Hypothalamus (tissue), 51 donors: ENCODE measurements at regions not wholly inside any gene's neighbourhood (a gene's known extent, or its start where the extent isn't known, plus 50 kb on each side); places are given as distances from the start of the nearest gene placed in this dataset.
"Not testable (repeated sequence)": the region's sequence is repeated elsewhere in the genome, so short reads cannot be mapped to it uniquely, and the experiment has no call there.

Experiments used
- DNase-seq, 51 donors: peaks; one replicate each; lab custom pipeline; 2025; lab: John Stamatoyannopoulos, UW

DNA sequence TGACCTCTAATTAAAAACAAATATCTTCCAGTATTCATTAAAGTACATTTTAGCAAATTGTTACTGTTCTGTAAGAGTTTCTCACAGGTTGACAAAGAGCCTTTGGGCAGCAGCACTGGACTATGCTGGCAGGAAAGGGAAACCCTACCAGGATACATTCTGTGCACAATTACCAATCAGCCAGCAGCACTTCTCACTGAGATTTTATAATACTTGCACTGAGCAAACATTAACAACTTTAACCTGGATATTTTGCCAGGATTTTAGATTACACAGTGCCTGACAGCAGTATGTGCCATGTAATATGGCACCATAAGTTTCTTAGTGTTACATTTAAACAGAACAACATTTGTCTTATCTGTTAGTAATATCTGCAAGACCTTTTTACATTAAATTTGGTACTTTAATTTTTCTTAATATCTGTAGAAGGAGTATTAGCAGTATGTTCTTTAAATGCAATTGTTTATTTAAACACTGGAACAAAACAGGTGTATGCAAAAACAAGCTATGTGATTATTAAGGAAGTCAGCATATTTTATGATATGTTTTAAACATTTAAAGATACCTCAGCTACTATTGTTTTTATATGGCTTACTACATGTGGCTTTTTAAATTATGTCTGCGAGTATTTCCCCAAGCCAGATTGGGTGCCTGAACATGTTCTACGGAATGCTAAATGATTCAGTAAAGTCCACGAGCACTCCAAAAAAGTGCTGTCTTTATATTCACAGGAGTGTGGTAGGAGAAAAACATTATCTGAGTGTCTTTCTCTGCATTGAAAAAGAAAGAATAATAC lies 699.0 kb upstream of the LUZP2 start:
- no peak for DNase-seq

DNA sequence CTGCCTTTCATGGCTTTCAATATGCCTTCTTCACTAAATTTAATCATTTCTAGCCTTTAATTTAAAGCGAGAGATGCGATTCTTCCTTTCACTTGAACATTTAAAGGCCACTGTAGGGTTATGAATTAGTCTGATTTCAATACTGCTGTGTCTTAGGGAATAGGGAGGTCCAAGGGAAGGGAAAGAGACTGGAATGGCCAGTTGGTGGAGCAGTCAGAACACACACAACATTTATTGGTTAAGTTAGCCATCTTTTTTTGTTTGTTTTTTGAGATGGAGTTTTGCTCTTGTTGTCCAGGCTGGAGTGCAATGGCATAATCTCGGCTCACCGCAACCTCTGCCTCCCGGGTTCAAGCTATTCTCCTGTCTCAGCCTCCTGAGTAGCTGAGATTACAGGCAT lies 662.5 kb upstream of the LUZP2 start:
- not testable (repeated sequence) for DNase-seq

DNA sequence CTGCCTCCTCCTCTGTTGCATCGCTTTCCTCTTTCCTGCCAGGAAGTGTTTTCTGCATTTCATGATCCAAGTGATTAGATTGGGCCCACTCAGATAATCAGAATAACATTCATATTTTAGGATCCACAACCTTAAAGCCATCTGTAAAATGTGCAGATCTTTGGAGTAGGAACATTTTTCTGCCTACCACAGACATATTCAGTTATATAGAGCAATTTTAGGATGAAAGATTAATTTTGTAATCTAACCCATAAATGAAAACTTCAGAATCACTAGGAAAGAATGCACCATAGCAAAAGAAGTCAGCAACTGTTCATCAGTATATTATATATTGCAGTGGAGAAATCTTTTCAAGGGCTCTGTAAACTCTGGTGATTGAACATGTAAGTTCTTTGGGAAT lies 659.9 kb upstream of the LUZP2 start:
- DNase-seq: no peak

DNA sequence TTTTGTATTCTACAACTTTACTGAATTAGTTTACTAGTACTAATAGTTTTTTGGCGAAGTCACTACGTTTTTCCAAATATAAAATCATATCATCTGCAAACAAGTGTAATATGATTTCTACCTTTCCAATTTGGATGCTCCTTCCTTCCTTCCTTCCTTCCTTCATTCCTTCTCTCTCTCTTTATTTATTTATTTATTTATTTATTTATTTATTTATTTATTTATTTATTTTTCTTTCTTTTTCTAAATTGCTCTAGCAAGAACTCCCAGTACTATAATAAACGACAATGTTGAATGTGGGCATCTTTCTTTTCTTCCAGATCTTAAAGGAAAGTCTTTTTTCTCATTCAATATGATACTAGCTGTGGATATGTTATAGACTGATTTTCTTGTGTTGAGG lies 656.0 kb upstream of the LUZP2 start:
- DNase-seq: no peak

DNA sequence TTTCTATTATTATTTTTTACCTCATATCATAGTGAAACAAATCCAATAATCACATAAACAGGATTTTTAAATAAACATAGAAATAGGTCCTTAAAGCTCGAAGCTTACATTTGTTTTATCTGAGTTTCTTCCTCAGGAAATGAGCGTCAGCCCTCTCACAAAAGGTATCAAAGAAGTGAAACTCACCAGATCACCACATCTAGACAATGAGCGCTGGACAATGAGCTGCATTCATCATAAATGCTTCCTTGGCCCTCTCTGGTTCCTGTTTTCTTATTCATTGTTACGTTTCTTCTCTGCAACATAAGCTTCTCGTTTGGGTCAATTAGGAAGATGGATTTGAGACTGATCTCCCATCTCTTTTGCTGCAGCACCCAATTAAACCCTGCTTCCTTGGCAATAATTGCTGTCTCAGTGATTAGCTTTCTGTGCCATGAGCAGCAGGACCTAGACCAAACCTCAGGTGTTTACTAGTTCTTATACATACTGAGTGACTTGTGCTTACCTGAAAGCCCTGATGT lies 649.9 kb upstream of the LUZP2 start:
- DNase-seq: no peak

DNA sequence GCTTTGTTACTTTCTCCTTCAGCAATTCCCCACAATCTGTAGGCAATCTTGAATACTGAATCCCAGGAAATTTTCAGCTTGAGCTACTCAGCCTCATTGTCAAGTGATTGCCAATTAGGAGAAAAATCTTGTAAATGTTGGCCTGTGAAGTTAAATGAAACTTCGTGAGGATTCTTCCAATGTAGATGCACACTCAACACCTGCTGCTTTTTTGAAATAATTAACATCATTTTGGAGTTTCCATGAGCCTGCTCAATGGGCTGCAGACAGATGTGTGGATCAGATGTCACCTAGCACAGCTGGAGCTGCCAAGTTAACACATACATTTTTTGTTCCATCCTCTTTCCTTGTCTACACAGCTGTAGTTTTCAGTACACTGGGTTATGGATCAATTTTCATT lies 645.6 kb upstream of the LUZP2 start:
- no peak for DNase-seq

DNA sequence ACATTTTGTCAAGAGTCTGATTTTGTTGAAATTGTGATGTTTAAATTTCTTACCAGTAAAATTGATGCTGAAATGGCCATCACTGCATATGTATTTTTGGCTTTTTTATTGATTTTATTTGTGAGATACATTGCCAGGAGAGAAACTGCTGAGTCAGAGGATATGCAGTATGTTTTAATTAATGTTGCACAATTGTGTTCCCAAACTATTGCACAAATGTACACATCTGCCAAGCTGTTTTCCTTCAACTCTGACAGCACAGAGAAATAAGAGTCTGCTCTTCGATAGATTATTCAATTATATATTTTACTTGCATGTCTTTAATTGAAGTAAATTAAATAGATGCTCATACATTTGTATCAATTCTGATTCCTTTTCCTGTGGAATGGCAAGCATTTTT lies 640.2 kb upstream of the LUZP2 start:
- no peak for DNase-seq

DNA sequence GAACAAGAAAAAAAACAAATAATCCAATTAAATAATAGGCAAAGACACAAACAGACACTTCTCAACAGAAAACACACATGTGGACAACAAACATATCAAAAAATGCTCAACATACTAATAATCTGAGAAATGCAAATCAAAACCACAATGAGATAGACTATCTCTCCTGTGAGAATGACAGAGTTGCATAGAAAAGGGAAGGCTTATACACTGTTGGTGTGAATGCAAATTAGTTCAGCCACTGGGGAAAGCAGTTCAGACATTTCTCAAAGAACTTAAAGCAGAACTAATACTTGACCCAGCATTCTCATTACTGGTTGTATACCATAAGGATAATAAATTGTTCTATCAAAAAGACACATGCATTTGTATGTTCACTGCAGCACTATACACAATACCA lies 637.8 kb upstream of the LUZP2 start:
- DNase-seq: no peak

DNA sequence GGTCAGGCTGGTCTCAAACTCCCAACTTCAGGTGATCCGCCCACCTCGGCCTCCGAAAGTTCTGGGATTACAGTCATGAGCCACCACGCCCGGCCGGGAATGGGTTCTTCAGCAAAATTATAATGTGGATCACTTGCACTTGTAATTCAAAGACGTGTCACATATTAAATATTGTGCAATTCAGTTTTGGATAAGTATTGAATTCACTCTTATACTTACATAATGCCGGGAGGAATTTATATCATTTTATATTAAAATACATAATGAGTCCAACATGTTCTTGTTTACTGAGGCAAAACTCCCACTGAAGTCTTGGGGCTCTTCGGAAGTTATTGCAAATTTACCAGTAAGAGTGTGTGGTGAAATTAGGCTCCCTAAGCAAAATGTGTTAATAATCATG lies 635.2 kb upstream of the LUZP2 start:
- no peak for DNase-seq

DNA sequence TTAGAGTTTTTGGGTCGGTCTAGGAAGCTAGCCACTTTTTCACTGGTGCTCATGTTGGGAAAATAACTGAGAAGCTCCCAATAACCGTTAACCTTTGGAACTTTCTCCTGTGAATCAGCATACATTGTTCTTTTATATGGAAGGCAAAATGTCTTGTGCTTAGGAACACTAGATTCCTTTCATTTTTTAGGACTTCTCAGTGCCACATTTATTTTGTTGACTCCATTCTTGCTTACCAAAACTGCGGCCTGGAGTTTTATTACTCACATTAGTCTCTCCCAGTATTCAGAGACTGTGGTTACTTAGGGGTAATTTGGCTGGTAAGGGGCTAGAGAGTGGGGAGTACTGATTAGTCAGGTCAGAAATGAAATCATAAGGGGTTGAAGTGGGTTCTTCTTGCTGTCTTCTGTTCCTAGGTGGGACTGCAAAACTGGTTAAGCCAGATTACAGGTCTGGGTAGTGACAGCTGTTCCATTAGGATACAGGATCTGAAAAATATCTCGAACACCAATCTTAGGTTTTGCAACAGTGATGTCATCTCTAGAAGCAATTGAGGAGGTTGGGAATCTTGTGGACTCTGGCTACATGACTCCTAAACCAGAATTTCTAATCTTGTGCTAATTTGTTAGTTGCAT lies 631.4 kb upstream of the LUZP2 start:
- DNase-seq: no peak

DNA sequence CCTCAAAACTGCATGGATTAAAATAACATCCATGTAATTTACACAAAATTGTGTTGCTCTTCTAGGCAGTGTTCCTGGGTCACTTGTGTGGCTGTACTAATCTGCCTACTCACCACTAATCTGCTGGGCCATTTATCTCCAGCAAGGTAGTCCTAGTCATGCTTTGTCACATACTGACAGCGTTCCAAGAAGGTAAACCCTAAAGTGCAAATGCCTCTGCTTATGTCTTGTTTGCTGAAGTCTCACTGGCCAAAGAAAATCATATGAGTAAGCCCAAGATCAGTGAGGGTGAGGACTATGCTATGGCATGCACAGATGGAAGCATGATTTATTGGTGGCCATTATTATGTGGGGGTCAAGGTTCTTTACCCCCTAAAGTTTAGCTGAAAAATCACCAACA lies 630.2 kb upstream of the LUZP2 start:
- DNase-seq: no peak

DNA sequence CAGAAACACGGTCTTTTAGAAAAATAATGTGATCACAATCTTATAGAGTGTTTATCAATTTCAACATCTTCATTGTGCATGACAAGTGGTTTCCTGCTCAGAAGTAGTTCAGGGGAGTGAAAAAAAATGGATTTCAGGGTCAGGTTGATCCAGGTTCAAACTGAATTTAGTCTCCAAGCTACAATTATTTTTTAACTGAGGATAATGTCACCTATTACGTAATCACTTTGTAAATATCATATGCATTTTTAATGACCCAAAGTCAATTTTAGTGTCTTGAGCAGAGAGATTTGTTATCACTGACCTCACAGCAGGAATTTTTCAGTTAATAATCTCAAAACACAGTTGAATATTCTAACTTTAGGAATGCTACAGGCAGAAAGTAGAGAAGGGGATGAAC lies 627.2 kb upstream of the LUZP2 start:
- no peak for DNase-seq

DNA sequence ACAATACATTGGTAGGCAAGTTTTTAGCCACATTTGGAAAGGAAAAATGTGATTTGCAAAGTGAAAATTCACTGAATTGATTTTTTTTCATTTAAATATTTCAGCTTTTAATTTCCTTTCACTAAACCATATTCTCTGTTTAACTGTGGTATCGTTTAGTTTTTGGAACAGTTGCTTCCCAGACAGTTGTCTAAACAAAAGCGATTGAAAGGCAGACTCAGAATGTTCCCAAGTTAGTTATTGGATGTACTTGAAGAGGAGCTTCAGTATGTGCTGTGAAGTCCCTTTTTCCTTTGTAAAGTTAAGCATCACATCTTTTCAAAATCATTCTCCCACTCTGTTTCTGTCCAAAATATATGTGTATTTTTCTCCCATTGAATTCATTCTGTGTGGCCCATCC lies 623.4 kb upstream of the LUZP2 start:
- DNase-seq: no peak

DNA sequence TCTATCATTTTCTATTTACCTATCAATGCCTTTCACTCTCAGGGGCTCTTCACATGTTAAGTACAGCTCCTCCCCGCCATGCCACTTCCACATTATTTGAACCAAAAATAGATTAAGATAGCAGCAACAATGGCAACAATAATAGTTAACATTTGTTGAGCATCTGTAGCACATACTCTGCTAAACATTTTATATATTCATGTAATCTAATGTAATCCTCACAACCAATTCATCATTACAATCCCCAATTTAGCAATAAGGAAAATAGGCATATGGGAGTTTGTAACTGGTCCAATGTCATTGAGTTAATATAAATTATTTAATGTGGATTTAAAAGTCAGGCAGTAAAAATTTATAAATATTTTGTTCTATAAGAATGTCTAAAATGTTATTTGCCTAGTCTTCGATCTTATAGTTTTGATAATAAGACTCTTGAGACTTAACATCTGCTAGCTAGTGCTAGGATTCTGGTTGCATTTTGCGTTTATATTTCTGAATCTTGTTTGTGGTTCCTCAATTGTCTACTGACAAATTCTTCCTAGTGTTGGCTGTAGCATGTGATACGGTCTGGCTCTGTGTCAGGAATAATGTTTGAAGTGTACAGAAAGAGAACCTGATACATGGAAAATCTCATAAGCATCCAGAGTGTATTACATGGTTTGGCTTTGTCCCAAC lies 621.5 kb upstream of the LUZP2 start:
- no peak for DNase-seq

DNA sequence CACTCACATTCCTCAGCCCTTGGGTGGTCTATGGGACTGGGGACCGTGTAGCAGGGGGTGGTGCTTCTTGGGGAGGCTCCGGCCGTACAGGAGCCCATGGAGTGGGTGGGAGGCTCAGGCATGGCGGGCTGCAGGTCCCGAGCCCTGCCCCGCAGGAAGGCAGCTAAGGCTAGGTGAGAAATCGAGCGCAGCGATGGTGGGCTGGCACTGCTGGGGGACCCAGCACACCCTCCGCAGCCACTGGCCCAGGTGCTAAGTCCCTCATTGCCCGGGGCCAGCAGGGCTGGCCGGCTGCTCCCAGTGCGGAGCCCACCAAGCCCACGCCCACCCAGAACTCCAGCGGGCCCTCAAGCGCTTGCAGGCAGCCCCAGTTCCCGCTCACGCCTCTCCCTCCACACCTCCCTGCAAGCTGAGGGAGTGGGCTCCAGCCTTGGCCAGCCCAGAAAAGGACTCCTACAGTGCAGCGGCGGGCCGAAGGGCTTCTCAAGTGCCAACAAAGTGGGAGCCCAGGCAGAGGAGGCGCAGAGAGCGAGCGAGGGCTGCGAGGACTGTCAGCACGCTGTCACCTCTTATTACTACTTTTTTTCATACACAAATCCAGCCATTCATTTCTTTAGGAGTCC lies 613.3 kb upstream of the LUZP2 start:
- DNase-seq: not testable (repeated sequence)

DNA sequence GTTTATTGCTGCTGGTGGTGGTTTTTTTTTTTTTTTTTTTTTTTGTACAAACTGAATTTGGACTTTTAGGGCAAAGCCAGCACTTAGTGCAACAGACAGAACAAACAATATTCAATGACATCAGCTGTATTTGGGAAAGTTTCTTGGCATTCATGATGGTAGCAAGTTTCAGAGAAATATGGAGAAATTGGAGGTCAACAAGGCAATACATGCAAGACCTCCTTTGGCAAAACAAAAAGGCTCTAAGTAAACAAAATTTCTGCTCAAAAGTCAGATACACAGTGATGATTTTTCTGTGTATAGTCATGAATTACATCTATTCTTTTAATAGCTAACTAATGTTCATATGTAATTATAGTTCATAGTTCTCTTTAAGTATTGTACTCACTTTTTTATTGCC lies 612.5 kb upstream of the LUZP2 start:
- DNase-seq: no peak

DNA sequence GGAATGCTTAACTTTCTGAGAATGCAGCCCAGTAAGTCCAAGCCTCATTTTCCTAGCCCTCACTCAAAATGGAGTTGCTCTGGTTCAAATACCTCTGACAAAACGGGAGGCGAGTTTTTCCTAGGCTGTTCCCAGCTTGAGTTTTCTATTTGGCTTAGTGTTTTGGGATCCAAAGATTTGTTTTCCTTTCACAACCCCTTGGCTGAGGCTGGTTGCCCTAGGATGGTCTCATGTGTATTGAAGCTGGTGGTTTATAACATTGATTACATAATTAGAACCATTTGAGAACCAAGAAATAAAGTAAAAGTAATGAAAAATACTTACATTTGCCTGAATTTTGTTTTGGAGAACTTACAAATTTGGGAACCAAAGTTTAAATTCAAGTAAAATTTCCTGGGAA lies 611.1 kb upstream of the LUZP2 start:
- no peak for DNase-seq

DNA sequence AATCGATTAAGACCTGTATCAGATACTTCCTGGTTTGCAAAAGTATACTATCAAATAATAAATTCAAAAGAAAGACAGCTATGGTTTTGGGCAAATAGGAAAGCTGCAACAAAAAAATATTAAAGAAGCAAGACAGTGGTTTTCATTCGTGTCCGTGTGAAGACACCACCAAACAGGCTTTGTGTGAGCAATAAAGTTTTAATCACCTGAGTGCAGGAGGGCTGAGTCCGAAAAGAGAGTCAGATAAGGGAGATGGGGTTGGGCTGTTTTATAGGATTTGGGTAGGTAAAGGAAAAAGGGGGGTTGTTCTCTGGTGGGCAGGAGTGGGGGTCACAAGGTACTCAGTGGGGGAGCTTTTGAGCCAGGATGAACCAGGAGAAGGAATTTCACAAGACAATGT lies 609.7 kb upstream of the LUZP2 start:
- not testable (repeated sequence) for DNase-seq

DNA sequence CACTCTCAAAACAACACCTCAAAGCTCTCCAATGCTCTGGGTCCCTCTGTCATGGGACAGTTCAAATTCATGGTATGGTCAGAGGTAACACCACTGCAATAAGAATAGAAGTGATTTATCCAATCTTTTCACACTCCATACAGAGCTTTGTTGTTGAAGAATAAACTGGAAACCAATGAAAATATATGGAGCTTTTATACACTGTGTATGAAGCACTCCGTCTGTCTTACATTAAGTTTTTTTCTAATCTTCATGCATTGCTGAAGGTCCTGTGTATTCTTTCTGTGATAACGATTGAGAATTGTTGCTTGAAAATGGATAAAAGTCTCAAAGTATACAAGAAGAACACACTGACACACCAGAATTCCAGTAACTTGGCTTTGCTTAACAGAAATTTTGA lies 603.7 kb upstream of the LUZP2 start:
- no peak for DNase-seq

DNA sequence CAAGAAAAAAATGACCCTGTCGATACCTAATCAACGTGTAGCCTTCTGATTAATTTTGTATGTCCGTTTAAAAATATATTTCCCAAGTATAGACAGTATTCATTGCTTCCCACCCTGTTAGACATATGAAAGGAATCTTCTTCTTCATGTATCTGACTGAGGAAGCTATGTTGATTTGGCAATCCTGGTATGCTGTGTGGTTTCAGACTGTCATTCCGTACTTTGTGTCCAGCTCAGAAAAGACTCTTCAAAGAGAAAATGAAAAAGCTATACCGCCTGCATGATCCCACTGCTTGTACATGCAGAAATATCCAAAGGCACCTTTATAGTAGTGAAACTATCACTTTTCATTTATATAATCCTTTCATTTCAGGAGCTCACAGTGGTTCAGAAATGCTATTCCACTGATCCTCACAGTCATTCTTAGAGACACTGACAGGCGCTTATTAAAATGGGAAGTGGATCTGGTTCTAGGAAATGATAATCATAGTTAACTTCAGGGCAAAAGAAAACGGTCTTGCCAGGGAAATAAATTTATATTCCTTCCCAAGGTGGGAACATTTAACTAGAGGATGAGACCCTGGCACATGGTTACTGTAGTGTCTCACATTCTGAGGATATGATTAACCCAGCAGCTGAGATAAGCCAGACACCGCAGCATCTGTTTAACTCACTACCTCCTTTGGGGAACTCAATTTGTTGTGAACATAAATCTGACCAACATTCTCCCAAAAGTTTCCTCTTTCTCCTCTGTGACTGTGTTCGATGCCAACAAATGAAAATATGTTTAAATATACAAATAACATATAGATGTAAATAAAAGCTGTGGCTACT lies 599.2 kb upstream of the LUZP2 start:
- DNase-seq: no peak
